ENCODE measurements at regions not wholly inside any gene's neighbourhood (a gene's known extent, or its start where the extent isn't known, plus 50 kb on each side); places are given as distances from the start of the nearest gene placed in this dataset.

GRCh38 chr10:44435196-44435595 lies 50.3 kb upstream of the CXCL12 start:
- Mint-ChIP-seq H3K4me1 (ENCODE audit: unreplicated experiment) (no peaks in the 10 kb centered on the region), H3K27me3 (ENCODE audit: unreplicated experiment) (peaks cover 9% of the 10 kb centered on the region), H3K9me3 (ENCODE audit: unreplicated experiment) (peaks cover 10% of the 10 kb centered on the region), H3K4me3 (ENCODE audit: unreplicated experiment) (no peak overlapping the region), H3K27ac (ENCODE audit: unreplicated experiment) (no peak overlapping the region), H3K36me3 (ENCODE audit: low read depth, unreplicated experiment) (peaks cover 3% of the 10 kb centered on the region)
- no peak for DNase-seq (ENCODE audit: low spot score)
- TF ChIP-seq CTCF (IDR thresholded peaks at IDR 0.05; ENCODE audit: unreplicated experiment) = no peak

- no peaks in the 10 kb centered on the region for H3K4me1 Mint-ChIP-seq (ENCODE audit: unreplicated experiment)
- peaks cover 6% of the 10 kb centered on the region for H3K36me3 Mint-ChIP-seq (ENCODE audit: low read depth, unreplicated experiment)
- no peak for TF ChIP-seq CTCF (IDR thresholded peaks at IDR 0.05; ENCODE audit: unreplicated experiment)
- DNase-seq (ENCODE audit: low spot score) = no peak
- H3K9me3 Mint-ChIP-seq (ENCODE audit: unreplicated experiment) = peaks cover 6% of the 10 kb centered on the region
- no peak overlapping the region for H3K4me3 Mint-ChIP-seq (ENCODE audit: unreplicated experiment)
- H3K27ac Mint-ChIP-seq (ENCODE audit: unreplicated experiment) = no peak overlapping the region
- H3K27me3 Mint-ChIP-seq (ENCODE audit: unreplicated experiment) = peaks cover 9% of the 10 kb centered on the region
Observed at GRCh38 chr10:44436240-44436639, 51.3 kb upstream of the CXCL12 start.

- H3K4me3 Mint-ChIP-seq (ENCODE audit: unreplicated experiment) = no peak overlapping the region
- no peaks in the 10 kb centered on the region for H3K4me1 Mint-ChIP-seq (ENCODE audit: unreplicated experiment)
- H3K27ac Mint-ChIP-seq (ENCODE audit: unreplicated experiment) = no peak overlapping the region
- TF ChIP-seq CTCF (IDR thresholded peaks at IDR 0.05; ENCODE audit: unreplicated experiment) = no peak
- H3K27me3 Mint-ChIP-seq (ENCODE audit: unreplicated experiment) = peaks cover 9% of the 10 kb centered on the region
- peaks cover 6% of the 10 kb centered on the region for H3K36me3 Mint-ChIP-seq (ENCODE audit: low read depth, unreplicated experiment)
- DNase-seq (ENCODE audit: low spot score) = no peak
- no peaks in the 10 kb centered on the region for H3K9me3 Mint-ChIP-seq (ENCODE audit: unreplicated experiment)
Observed at GRCh38 chr10:44437840-44438511, 53.1 kb upstream of the CXCL12 start.

- DNase-seq (ENCODE audit: low spot score) = no peak
- no peak for TF ChIP-seq CTCF (IDR thresholded peaks at IDR 0.05; ENCODE audit: unreplicated experiment)
- Mint-ChIP-seq H3K4me3 (ENCODE audit: unreplicated experiment) (no peak overlapping the region), H3K36me3 (ENCODE audit: low read depth, unreplicated experiment) (peaks cover 6% of the 10 kb centered on the region), H3K27me3 (ENCODE audit: unreplicated experiment) (peaks cover 9% of the 10 kb centered on the region), H3K4me1 (ENCODE audit: unreplicated experiment) (no peaks in the 10 kb centered on the region), H3K27ac (ENCODE audit: unreplicated experiment) (no peak overlapping the region), H3K9me3 (ENCODE audit: unreplicated experiment) (no peaks in the 10 kb centered on the region)
Observed at GRCh38 chr10:44439239-44439957, 54.5 kb upstream of the CXCL12 start.

GRCh38 chr10:44439958-44440244 lies 55.0 kb upstream of the CXCL12 start:
- DNase-seq (ENCODE audit: low spot score) = no peak
- peaks cover 6% of the 10 kb centered on the region for H3K36me3 Mint-ChIP-seq (ENCODE audit: low read depth, unreplicated experiment)
- no peak overlapping the region for H3K4me3 Mint-ChIP-seq (ENCODE audit: unreplicated experiment)
- peaks cover 9% of the 10 kb centered on the region for H3K27me3 Mint-ChIP-seq (ENCODE audit: unreplicated experiment)
- H3K9me3 Mint-ChIP-seq (ENCODE audit: unreplicated experiment) = no peaks in the 10 kb centered on the region
- TF ChIP-seq CTCF (IDR thresholded peaks at IDR 0.05; ENCODE audit: unreplicated experiment) = no peak
- no peaks in the 10 kb centered on the region for H3K4me1 Mint-ChIP-seq (ENCODE audit: unreplicated experiment)
- H3K27ac Mint-ChIP-seq (ENCODE audit: unreplicated experiment) = no peak overlapping the region
